ENCODE measurements at regions not wholly inside any gene's neighbourhood (a gene's known extent, or its start where the extent isn't known, plus 50 kb on each side); places are given as distances from the start of the nearest gene placed in this dataset.

DNA sequence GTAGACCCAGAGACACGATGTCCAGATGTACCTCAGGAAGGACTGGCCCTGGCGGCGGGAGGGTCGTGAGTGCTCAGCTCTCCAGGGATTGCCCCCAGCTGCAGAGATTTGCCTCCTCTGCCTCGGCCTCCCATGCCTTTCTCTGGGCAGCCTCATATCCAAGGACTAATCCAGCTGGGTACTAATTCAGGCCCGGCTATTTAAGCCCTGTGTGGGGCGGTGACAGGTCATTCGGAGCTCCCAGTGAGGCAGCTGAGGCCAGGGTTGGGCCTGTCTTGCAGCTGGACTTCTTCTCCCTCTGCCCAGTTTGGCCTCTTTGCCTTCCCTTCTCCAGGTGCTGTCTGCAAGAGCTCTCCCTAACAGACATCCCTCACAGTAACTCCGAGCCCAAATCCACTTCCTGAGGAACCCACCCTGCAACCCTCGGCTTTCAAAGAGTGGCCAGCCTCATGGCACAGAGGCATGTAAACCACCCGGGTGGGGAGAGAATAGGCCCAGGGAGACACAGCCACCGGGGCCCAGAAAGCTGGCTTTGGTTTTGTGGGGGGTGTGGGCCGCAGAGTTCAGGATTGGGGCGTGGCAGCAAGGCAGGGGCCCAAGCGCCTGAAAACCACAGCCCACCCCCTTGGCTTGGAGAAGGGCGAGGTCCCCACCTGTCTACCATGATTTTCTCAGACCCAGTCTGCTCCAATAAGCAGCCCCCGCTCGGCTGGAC, 85.8 kb downstream of the PPCDC start:
- no peak for TF ChIP-seq POLR2A (IDR thresholded peaks at IDR 0.05)
- TF ChIP-seq, protein P1, sequence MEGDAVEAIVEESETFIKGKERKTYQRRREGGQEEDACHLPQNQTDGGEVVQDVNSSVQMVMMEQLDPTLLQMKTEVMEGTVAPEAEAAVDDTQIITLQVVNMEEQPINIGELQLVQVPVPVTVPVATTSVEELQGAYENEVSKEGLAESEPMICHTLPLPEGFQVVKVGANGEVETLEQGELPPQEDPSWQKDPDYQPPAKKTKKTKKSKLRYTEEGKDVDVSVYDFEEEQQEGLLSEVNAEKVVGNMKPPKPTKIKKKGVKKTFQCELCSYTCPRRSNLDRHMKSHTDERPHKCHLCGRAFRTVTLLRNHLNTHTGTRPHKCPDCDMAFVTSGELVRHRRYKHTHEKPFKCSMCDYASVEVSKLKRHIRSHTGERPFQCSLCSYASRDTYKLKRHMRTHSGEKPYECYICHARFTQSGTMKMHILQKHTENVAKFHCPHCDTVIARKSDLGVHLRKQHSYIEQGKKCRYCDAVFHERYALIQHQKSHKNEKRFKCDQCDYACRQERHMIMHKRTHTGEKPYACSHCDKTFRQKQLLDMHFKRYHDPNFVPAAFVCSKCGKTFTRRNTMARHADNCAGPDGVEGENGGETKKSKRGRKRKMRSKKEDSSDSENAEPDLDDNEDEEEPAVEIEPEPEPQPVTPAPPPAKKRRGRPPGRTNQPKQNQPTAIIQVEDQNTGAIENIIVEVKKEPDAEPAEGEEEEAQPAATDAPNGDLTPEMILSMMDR (IDR thresholded peaks at IDR 0.05 in 4 of 5, conservative IDR thresholded peaks at IDR 0.05 in 1 of 5) = no peak
- DNase-seq = no peak
- Histone ChIP-seq H3K27me3 (no peaks in the 10 kb centered on the region), H3K4me3 (no peak overlapping the region), H3K4me1 (no peaks in the 10 kb centered on the region), H3K27ac (no peak overlapping the region), H3K36me3 (no peaks in the 10 kb centered on the region), H3K9me3 (no peaks in the 10 kb centered on the region)
- in situ Hi-C loops (cut with MboI; ENCODE audit: low sequenced_read_pairs in 4 of 4) (no loop called here), intact Hi-C loops (cut with DNase I; ENCODE audit: low total_unique reads) (no loop called here)
- ATAC-seq = no peak

DNA sequence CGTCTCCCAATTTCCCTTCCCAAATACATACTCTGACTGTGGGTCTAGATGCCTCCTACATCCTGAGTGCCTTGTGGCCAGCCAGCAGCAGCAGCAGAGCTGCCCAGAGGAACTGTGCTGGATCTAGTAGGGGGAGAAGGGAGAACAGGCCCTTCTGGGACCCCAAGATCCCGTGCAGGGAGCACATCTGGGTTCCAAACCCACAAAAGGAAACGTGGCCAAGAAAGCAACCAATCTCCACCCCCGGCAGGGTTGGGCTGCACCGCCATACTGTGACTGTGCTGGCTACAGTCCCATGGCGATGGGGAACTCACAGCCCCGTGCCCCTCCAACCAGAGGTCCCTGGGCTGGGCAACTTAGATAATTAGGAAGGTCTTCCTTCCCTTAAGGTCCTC, 86.3 kb downstream of the PPCDC start:
- Histone ChIP-seq H3K4me1 (no peaks in the 10 kb centered on the region), H3K36me3 (no peaks in the 10 kb centered on the region), H3K9me3 (no peaks in the 10 kb centered on the region), H3K4me3 (no peak overlapping the region), H3K27ac (no peak overlapping the region), H3K27me3 (no peaks in the 10 kb centered on the region)
- DNase-seq (no peak), ATAC-seq (no peak)
- intact Hi-C loops (cut with DNase I; ENCODE audit: low total_unique reads) (no loop called here), in situ Hi-C loops (cut with MboI; ENCODE audit: low sequenced_read_pairs in 4 of 4) (no loop called here)
- TF ChIP-seq POLR2A (IDR thresholded peaks at IDR 0.05) = no peak
- TF ChIP-seq, protein P1 (IDR thresholded peaks at IDR 0.05 in 4 of 5, conservative IDR thresholded peaks at IDR 0.05 in 1 of 5) = no peak

DNA sequence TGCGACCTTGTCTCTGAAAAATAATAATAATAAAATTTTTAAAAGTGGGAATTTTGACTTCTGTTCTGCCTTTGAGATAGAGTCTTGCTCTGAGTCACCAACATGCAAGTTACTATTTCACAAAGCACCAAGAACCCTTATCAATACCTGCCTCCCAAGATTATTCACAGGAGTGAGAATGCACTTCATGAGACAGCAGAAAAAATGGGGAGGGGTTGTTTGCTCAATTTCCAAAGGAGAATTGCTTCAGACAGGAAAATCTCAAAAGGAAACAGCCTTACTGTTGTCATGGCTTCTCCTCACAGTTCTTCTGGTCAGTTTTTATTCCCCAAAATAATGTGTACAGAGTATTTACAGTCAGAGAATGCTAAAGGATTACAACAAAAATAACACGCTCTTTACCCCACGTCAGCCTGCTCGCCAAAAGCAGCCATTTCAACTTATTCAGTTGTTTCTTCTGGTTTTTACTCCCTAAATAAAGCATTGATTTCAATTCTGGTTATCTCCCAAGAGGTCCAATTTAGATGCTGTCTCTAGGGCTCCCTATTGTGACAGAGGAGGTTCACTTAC, 89.0 kb downstream of the PPCDC start:
- intact Hi-C loops (cut with DNase I; ENCODE audit: low total_unique reads) = no loop called here

DNA sequence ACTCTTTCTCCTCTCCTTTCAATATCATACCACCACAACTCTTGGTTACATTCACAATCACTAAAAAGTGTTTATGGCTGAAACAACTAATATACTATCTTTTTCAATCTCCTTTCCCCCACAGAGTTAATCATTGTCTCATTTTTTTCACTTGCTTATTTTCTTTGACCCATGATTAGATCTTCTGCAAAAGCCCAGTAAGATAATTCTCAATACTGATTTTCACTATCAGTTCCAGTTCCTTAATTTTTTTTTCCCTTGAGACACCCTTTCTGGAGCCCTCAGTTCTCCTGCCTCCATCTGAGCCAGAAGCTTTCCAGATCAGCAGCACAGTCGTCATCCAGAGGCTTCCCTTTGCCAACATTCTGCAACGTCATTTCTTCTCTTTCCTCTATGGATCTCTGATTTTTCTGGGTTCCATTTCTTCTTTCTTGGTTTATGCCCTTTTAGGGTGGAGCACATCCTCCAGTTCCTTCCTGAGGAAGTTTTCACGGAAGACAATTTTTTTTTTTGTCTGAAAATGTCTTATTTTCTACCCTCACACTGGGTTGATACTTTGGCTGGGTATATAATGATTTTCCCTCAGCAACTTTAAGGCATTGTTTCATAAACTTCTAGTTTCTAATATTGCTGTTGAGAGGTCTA, 88.7 kb upstream of the C15orf39 start:
- ATAC-seq = no peak
- H3K9me3 ChIP-seq = no peaks in the 10 kb centered on the region
- intact Hi-C loops (cut with DNase I; ENCODE audit: low total_unique reads) (no loop called here), in situ Hi-C loops (cut with MboI; ENCODE audit: low sequenced_read_pairs in 4 of 4) (no loop called here)
- H3K27me3 ChIP-seq = no peaks in the 10 kb centered on the region
- H3K4me3 ChIP-seq = no peak overlapping the region
- no peaks in the 10 kb centered on the region for H3K4me1 ChIP-seq
- DNase-seq = no peak
- TF ChIP-seq, protein P1 (IDR thresholded peaks at IDR 0.05 in 4 of 5, conservative IDR thresholded peaks at IDR 0.05 in 1 of 5) = no peak
- no peak for TF ChIP-seq POLR2A (IDR thresholded peaks at IDR 0.05)
- no peaks in the 10 kb centered on the region for H3K36me3 ChIP-seq
- H3K27ac ChIP-seq = no peak overlapping the region

More for the DNA sequence above, 89.0 kb downstream of the PPCDC start:
- H3K36me3 ChIP-seq = no peaks in the 10 kb centered on the region
- no peak overlapping the region for H3K27ac ChIP-seq
- DNase-seq = no peak
- H3K4me1 ChIP-seq = no peaks in the 10 kb centered on the region
- no peaks in the 10 kb centered on the region for H3K27me3 ChIP-seq
- TF ChIP-seq POLR2A (IDR thresholded peaks at IDR 0.05) = no peak
- TF ChIP-seq, protein P1 (IDR thresholded peaks at IDR 0.05 in 4 of 5, conservative IDR thresholded peaks at IDR 0.05 in 1 of 5) = no peak
- in situ Hi-C loops (cut with MboI; ENCODE audit: low sequenced_read_pairs in 4 of 4) = no loop called here
- ATAC-seq = no peak
- no peaks in the 10 kb centered on the region for H3K9me3 ChIP-seq
- H3K4me3 ChIP-seq = no peak overlapping the region
